Endothelial cell of umbilical vein (primary cell): ENCODE measurements at regions not wholly inside any gene's neighbourhood (a gene's known extent, or its start where the extent isn't known, plus 50 kb on each side); places are given as distances from the start of the nearest gene placed in this dataset.

Experiments used
- BruUV-seq: library from RNA; stranded (reverse); fragments of 400-500 nt; replicated peaks from 2 replicates; lab custom pipeline; 2021; lab: Mats Ljungman, UMichigan
- CTCF ChIA-PET: fragments of 300-600, 350-600 bp; sonication (Branson Sonifier 250); formaldehyde crosslinking; loops from one replicate; lab custom pipeline; 2021; ENCODE audit warnings: antibody characterized with exemption, inconsistent platforms; lab: Charles Lee
- POLR2A ChIA-PET: fragments of 300-600, 350-600 bp; sonication (Branson Sonifier 250); formaldehyde crosslinking; loops from one replicate; lab custom pipeline; 2021; ENCODE audit warnings: antibody characterized with exemption, inconsistent platforms; lab: Charles Lee
- DNase-seq: peaks from one replicate; pipeline ENCODE4 v3.0.0-alpha.2; 2011; ENCODE audit warnings: low read depth, low spot score
- FAIRE-seq: peaks from 2 replicates; lab custom pipeline; 2011; peaks lifted over from hg19 to GRCh38; lab: Jason Lieb, UNC
- H2AFZ ChIP-seq: 2 replicates; pipeline ENCODE4 v1.6.0; 2012; ENCODE audit warnings: low read depth, low read length, control low read depth, inconsistent platforms
- H3K27ac ChIP-seq: 2 replicates; pipeline ENCODE4 v1.5.1; 2011; ENCODE audit warnings: low read depth, mild to moderate bottlenecking, control low read depth, low read length, moderate library complexity; ENCODE audit not compliant: insufficient read depth
- H3K27me3 ChIP-seq, 2 experiments: 2 replicates each; pipeline versions ENCODE4 v1.6.0 to v1.6.1; 2011; ENCODE audit warnings: low read length in 2 of 2, mixed read lengths in 1 of 2; ENCODE audit not compliant: control insufficient read depth in 2 of 2, insufficient read depth in 2 of 2
- H3K36me3 ChIP-seq, 2 experiments: 2 replicates in 1 of 2; 3 replicates in 1 of 2; pipeline ENCODE4 v1.5.1; 2011; ENCODE audit warnings: low read length in 2 of 2, mild to moderate bottlenecking in 1 of 2, moderate library complexity in 1 of 2; ENCODE audit not compliant: control insufficient read depth in 2 of 2, insufficient read depth in 2 of 2; ENCODE audit errors: extremely low read depth in 1 of 2
- H3K4me1 ChIP-seq: 3 replicates; pipeline ENCODE4 v1.5.1; 2011; ENCODE audit warnings: mild to moderate bottlenecking, low read length; ENCODE audit not compliant: control insufficient read depth, insufficient read depth; ENCODE audit errors: extremely low read depth
- H3K4me2 ChIP-seq: 2 replicates; pipeline ENCODE4 v1.6.1; 2011; ENCODE audit warnings: low read length, control low read depth, mixed read lengths; ENCODE audit not compliant: insufficient read depth
- H3K4me3 ChIP-seq, 3 experiments: fragments of 200-600 bp in 1 of 3; sonication (generic), shearing (Covaris generic) in 1 of 3; replicated peaks in 1 of 3; 2 replicates each; pipeline ENCODE4 v1.5.1; 2011 to 2016; ENCODE audit warnings: control low read depth in 3 of 3, low read length in 3 of 3, mild to moderate bottlenecking in 2 of 3, inconsistent platforms in 1 of 3, low read depth in 1 of 3, moderate library complexity in 1 of 3; ENCODE audit not compliant: insufficient read depth in 1 of 3
- H3K79me2 ChIP-seq: 2 replicates; pipeline ENCODE4 v1.6.0; 2012; ENCODE audit warnings: low read length, inconsistent platforms; ENCODE audit not compliant: control insufficient read depth, insufficient read depth
- H3K9ac ChIP-seq: replicated peaks from 2 replicates; pipeline ENCODE3; 2011; ENCODE audit warnings: low read length, control low read depth; ENCODE audit not compliant: insufficient read depth; ENCODE audit errors: extremely low read depth
- H3K9me1 ChIP-seq: replicated peaks from 3 replicates; pipeline ENCODE4 v1.6.0; 2011; ENCODE audit warnings: mild to moderate bottlenecking, low read length; ENCODE audit not compliant: control insufficient read depth, insufficient read depth; ENCODE audit errors: extremely low read depth
- H3K9me3 ChIP-seq: replicated peaks from 2 replicates; pipeline ENCODE4 v1.5.1; 2012; ENCODE audit warnings: low read length, inconsistent platforms; ENCODE audit not compliant: control insufficient read depth, insufficient read depth
- H4K20me1 ChIP-seq: replicated peaks from 2 replicates; pipeline ENCODE3; 2011; ENCODE audit warnings: mild to moderate bottlenecking, low read length; ENCODE audit not compliant: control insufficient read depth, insufficient read depth; ENCODE audit errors: extremely low read depth
- EZH2 ChIP-seq: IDR thresholded peaks from 2 replicates; pipeline ENCODE4 v1.6.1; 2012; ENCODE audit warnings: borderline replicate concordance, low read depth, mild to moderate bottlenecking, moderate library complexity, low read length, inconsistent platforms; ENCODE audit not compliant: severe bottlenecking
- FOS ChIP-seq: IDR thresholded peaks from 2 replicates; pipeline ENCODE4 v1.6.1; 2011; ENCODE audit warnings: mild to moderate bottlenecking, low read length, moderate library complexity, borderline replicate concordance; ENCODE audit not compliant: insufficient read depth
- GATA2 ChIP-seq: IDR thresholded peaks from 2 replicates; pipeline ENCODE4 v1.7.0; 2011; ENCODE audit warnings: low read depth, mild to moderate bottlenecking, moderate library complexity, mixed read lengths, low read length; ENCODE audit not compliant: insufficient read length, insufficient read depth
- JUN ChIP-seq: IDR thresholded peaks from 2 replicates; pipeline ENCODE4 v1.6.1; 2011; ENCODE audit warnings: borderline replicate concordance, low read depth; ENCODE audit not compliant: insufficient read length, insufficient read depth
- MYC ChIP-seq: IDR thresholded peaks from one replicate; pipeline ENCODE4 v1.6.1; 2011; ENCODE audit warnings: mild to moderate bottlenecking, low read depth, low read length
- POLR2A ChIP-seq: IDR thresholded peaks from 2 replicates; pipeline ENCODE4 v1.6.1; 2012; ENCODE audit warnings: low read depth, mild to moderate bottlenecking, control low read depth, low read length
- POLR2AphosphoS5 ChIP-seq: IDR thresholded peaks from 2 replicates; pipeline ENCODE4 v1.6.1; 2012; ENCODE audit warnings: low read depth, mild to moderate bottlenecking, control low read depth, low read length, moderate library complexity; ENCODE audit not compliant: insufficient read depth
- dilution Hi-C: fragments of 300-500 bp; cut with MboI; formaldehyde crosslinking; loops from one replicate; pipeline ENCODE4 v1.15.0; 2019; ENCODE audit warnings: low sequenced_read_pairs; ENCODE audit not compliant: extremely low pct_ligation_motif_present
- intact Hi-C: fragments of 100-400 bp; cut with micrococcal nuclease; formaldehyde crosslinking; loops from one replicate; pipeline ENCODE4 v1.10.0; 2022
- TF ChIP-seq, protein P1 (sequence below), 2 donors: IDR thresholded peaks; 1 replicate in 1 of 2; 2 replicates in 1 of 2; pipeline ENCODE4 v1.5.1; 2011; ENCODE audit warnings: low read length in 2 of 2, mild to moderate bottlenecking in 2 of 2, moderate library complexity in 2 of 2, control low read depth in 1 of 2, inconsistent platforms in 1 of 2, low read depth in 1 of 2; ENCODE audit not compliant: insufficient read depth in 1 of 2; ENCODE audit errors: extremely low read depth in 1 of 2
- TF ChIP-seq, protein P2 (sequence below): IDR thresholded peaks from 2 replicates; pipeline ENCODE4 v1.6.1; 2011; ENCODE audit not compliant: insufficient read depth, insufficient read length

DNA sequence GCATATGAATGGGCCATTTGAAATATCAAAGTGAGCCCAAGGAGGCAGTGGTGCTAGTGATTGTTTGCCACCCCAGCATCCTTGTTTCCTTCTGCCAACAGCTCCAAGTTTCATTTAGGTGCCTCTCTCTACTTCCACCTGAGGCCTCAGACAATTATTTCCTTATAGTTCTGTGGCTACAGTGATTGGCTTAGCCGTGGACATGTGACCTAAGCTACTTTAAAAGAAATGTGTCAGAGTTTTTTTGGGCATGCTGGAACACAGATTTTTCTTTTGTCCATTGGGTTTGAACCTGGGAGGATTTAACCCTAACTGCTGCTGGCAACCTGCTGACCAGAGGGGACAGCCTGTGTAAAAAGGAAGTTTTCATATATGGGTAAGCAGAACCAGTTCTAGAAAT lies 319.4 kb downstream of the CD109 start:
- no peaks in the 10 kb centered on the region for H3K36me3 ChIP-seq
- CTCF ChIA-PET, result no interaction called here
- H2AFZ ChIP-seq, result no peak overlapping the region
- DNase-seq (no peak), FAIRE-seq (no peak)
- no peak overlapping the region for H3K4me2 ChIP-seq
- H4K20me1 ChIP-seq, result no peaks in the 10 kb centered on the region
- POLR2A ChIA-PET, result no interaction called here
- no peak overlapping the region for H3K27ac ChIP-seq
- TF ChIP-seq POLR2AphosphoS5 (no peak), POLR2A (no peak), EZH2 (no peak), GATA2 (no peak), MYC (no peak), FOS (no peak), JUN (no peak)
- TF ChIP-seq, protein P1, sequence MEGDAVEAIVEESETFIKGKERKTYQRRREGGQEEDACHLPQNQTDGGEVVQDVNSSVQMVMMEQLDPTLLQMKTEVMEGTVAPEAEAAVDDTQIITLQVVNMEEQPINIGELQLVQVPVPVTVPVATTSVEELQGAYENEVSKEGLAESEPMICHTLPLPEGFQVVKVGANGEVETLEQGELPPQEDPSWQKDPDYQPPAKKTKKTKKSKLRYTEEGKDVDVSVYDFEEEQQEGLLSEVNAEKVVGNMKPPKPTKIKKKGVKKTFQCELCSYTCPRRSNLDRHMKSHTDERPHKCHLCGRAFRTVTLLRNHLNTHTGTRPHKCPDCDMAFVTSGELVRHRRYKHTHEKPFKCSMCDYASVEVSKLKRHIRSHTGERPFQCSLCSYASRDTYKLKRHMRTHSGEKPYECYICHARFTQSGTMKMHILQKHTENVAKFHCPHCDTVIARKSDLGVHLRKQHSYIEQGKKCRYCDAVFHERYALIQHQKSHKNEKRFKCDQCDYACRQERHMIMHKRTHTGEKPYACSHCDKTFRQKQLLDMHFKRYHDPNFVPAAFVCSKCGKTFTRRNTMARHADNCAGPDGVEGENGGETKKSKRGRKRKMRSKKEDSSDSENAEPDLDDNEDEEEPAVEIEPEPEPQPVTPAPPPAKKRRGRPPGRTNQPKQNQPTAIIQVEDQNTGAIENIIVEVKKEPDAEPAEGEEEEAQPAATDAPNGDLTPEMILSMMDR (IDR thresholded peaks at IDR 0.05; ENCODE audit: extremely low read depth in 1 of 2, insufficient read depth in 1 of 2, low read depth in 1 of 2, low read length in 2 of 2), result no peak
- TF ChIP-seq, protein P2, sequence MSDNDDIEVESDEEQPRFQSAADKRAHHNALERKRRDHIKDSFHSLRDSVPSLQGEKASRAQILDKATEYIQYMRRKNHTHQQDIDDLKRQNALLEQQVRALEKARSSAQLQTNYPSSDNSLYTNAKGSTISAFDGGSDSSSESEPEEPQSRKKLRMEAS, result no peak
- H3K4me1 ChIP-seq, result no peaks in the 10 kb centered on the region
- no peaks in the 10 kb centered on the region for H3K79me2 ChIP-seq
- dilution Hi-C loops (no loop called here), intact Hi-C loops (no loop called here)
- H3K9ac ChIP-seq, result no peak overlapping the region
- H3K9me1 ChIP-seq, result no peaks in the 10 kb centered on the region
- H3K27me3 ChIP-seq, result no peaks in the 10 kb centered on the region
- H3K9me3 ChIP-seq, result no peaks in the 10 kb centered on the region
- no peak overlapping the region for H3K4me3 ChIP-seq
- no TSS peak for BruUV-seq
